Astrocyte of the cerebellum (primary cell): ENCODE measurements at regions not wholly inside any gene's neighbourhood (a gene's known extent, or its start where the extent isn't known, plus 50 kb on each side); places are given as distances from the start of the nearest gene placed in this dataset.

Experiments used
- DNase-seq: peaks from one replicate; pipeline ENCODE4 v3.0.0-alpha.2; 2011; ENCODE audit warnings: low read depth
- H3K4me3 ChIP-seq: 2 replicates; pipeline ENCODE4 v1.5.1; 2011; ENCODE audit warnings: mild to moderate bottlenecking, low read depth, low read length, moderate library complexity
- in situ Hi-C: cut with HindIII; loops from 2 replicates; pipeline ENCODE4 v1.10.0; 2017; ENCODE audit warnings: low sequenced_read_pairs
- TF ChIP-seq, protein P1 (sequence below): IDR thresholded peaks from 2 replicates; pipeline ENCODE4 v1.5.1; 2012; ENCODE audit warnings: low read length, low read depth, moderate library complexity, mild to moderate bottlenecking; ENCODE audit errors: missing control alignments

DNA sequence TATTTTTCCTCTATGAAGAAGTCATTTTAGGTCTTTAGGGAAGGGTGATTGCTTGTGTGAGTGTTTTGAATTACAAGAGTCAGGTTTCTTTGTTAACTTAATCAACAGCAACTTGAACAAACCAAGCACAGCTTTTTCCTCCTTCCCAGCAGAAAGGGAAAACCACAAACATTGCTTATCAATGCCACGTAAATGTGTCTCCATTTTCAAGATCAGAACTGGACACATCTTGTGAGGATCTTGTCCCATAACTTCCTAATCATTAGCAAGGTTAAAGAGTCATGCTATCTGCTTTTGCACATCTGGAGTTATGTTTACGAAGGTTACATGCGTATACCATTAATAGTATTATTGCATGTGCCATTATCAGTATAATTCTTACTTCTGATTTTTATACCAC is 248.0 kb upstream of the FLRT2 start:
- TF ChIP-seq, protein P1, sequence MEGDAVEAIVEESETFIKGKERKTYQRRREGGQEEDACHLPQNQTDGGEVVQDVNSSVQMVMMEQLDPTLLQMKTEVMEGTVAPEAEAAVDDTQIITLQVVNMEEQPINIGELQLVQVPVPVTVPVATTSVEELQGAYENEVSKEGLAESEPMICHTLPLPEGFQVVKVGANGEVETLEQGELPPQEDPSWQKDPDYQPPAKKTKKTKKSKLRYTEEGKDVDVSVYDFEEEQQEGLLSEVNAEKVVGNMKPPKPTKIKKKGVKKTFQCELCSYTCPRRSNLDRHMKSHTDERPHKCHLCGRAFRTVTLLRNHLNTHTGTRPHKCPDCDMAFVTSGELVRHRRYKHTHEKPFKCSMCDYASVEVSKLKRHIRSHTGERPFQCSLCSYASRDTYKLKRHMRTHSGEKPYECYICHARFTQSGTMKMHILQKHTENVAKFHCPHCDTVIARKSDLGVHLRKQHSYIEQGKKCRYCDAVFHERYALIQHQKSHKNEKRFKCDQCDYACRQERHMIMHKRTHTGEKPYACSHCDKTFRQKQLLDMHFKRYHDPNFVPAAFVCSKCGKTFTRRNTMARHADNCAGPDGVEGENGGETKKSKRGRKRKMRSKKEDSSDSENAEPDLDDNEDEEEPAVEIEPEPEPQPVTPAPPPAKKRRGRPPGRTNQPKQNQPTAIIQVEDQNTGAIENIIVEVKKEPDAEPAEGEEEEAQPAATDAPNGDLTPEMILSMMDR: no peak
- H3K4me3 ChIP-seq: no peak overlapping the region
- DNase-seq: no peak
- in situ Hi-C loops: no loop called here

DNA sequence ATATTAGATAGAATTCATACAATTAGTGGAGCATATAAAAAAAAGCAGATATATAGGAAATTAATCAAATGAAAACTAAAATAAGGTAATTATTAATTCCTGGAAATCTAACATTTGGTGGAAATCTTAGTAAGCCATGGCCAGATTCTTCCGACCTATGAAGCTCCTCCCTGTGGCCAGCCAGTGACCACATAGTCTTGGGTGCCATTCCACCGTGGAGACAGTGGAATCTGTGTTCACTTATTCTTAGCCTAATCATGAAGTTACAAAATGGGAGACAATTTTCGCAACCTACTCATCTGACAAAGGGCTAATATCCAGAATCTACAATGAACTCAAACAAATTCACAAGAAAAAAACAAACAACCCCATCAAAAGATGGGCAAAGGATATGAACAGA is 241.9 kb upstream of the FLRT2 start:
- no peak overlapping the region for H3K4me3 ChIP-seq
- TF ChIP-seq, protein P1: no peak
- in situ Hi-C loops: no loop called here
- DNase-seq: no peak

DNA sequence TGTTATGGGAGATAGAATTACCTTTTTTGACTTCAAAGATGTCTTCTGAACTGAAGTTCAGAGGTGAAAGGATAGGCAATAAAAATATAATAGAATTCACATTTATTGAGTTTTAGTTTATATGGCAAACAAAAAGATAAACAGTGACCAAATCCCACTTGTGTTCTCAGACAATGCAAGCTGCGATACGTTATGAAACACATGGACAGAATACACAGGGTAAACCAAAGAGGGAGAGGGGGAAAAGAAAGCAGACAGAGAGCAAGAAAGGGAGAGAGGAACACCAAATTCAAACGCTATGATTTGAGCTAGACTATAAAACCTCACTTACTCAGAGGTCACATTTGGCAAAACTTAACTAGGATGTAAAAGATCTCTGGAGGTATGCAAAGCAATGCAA is 238.2 kb upstream of the FLRT2 start:
- TF ChIP-seq, protein P1: no peak
- in situ Hi-C loops: no loop called here
- no peak for DNase-seq
- no peak overlapping the region for H3K4me3 ChIP-seq

DNA sequence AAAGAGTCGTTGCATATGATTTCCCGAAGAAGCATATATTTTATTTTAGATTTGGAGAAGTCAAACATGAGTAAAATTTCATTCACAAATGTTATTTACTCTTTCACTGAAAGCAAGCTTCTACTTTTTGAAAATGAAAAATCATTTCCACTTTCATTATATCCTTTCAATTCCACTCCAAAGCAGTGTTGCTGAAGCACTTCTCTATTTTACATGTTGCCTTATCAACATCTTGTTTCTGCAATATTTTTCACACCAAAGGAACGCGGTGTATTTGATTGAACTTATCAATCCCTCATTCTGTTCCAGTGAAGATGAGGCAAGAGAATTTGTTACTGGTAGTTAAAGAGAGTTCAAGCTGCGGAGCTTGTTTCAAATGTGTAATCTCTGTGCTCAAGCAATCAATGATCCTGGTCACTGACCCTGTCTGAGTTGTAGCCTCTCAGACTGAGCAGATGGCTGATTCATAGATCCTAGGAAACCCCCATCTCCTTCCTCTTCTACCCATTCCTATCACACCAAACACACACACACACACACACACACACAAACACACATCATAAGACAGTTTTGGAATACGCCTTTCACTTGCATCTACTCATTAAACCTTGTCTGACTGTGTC is 236.2 kb upstream of the FLRT2 start:
- no peak overlapping the region for H3K4me3 ChIP-seq
- TF ChIP-seq, protein P1: no peak
- in situ Hi-C loops: no loop called here
- DNase-seq: no peak

DNA sequence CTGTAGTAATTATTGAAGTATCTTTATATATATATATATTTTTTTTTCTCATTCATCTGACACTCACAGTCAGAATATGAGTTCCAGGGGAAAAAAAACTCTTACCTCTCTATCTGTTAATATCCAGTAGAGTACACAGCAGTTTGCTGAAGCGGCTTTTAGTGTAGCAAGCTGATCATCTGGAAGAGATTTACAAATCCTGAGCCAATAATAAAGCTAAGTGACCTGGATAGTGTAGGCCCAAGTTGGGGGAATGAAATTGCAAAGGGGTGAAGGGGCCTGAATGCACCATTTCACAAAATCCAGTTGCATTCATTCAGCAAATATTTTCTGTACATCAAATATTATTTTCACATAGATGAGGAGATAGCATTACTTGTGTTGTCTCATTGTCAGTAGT is 234.6 kb upstream of the FLRT2 start:
- TF ChIP-seq, protein P1: no peak
- no peak overlapping the region for H3K4me3 ChIP-seq
- DNase-seq: no peak
- in situ Hi-C loops: no loop called here

DNA sequence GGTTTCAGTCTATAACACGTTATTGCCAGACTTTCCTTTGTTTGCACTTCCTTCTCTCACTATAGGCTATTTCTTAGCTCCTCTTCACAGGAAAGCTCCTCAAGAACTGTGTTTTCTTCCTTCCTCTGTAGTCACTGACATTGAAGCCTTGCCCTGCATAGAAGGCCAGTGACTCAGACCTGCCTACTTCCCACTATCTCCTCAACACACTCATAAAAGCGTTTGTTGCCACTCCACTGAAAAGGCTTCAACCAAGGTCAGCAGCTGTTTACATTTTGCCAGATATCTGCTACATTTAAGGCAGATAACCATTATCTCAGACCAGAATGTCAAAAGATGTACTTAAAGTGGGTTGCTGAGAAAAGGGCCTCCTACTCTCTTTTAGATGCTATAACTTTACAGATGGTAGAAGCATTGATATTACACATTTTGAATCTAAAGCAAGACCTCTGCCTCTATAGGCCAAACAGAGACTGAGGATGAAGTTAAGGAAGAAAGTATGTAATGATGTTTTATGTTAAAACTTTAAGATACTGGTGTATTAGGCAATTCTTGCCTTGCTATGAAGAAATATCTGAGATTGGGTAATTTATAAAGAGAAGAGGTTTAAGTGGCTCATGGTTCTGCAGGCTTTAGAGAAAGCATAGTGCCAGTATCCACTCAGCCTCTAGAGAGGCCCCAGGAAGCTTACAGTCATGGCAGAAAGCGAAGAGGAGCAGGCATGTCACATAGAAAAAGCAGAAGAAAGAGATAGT is 233.3 kb upstream of the FLRT2 start:
- in situ Hi-C loops: no loop called here
- H3K4me3 ChIP-seq: no peak overlapping the region
- DNase-seq: no peak
- TF ChIP-seq, protein P1: no peak
